Breast epithelium (tissue), 4 donors: ENCODE measurements at regions not wholly inside any gene's neighbourhood (a gene's known extent, or its start where the extent isn't known, plus 50 kb on each side); places are given as distances from the start of the nearest gene placed in this dataset.

ENCODE experiments used
- DNase-seq, 2 donors: peaks; one replicate each; pipeline ENCODE4 v3.0.0-alpha.2; 2019; ENCODE audit warnings: low spot score in 2 of 2
- H3K27ac ChIP-seq, 2 donors: fragments of 200-600 bp; sonication (generic) in 1 of 2; one replicate each; pipeline ENCODE4 v1.5.1; 2016 to 2019; ENCODE audit warnings: mild to moderate bottlenecking in 1 of 2
- H3K27me3 ChIP-seq, 2 donors: fragments of 200-600 bp; sonication (generic) in 1 of 2; one replicate each; pipeline versions ENCODE4 v1.5.1 to v1.6.0; 2017 to 2019; ENCODE audit warnings: control low read depth in 1 of 2, mild to moderate bottlenecking in 1 of 2
- H3K36me3 ChIP-seq: fragments of 200-600 bp; one replicate; pipeline ENCODE4 v1.5.1; 2019
- H3K4me1 ChIP-seq, 2 donors: fragments of 200-600 bp; sonication (generic); one replicate each; pipeline ENCODE4 v1.5.1; 2016 to 2019; ENCODE audit warnings: control low read depth in 1 of 2
- H3K4me3 ChIP-seq, 3 donors: fragments of 200-600 bp; sonication (generic); 1 replicate in 2 of 3; 2 replicates in 1 of 3; pipeline ENCODE4 v1.5.1; 2016 to 2019; ENCODE audit warnings: mild to moderate bottlenecking in 3 of 3, moderate library complexity in 2 of 3
- H3K9me3 ChIP-seq, 2 donors: fragments of 200-600 bp; sonication (generic) in 1 of 2; one replicate each; pipeline ENCODE4 v1.5.1; 2016 to 2019; ENCODE audit warnings: control low read depth in 1 of 2
- POLR2A ChIP-seq: fragments of 450-650 bp; IDR thresholded peaks from one replicate; pipeline ENCODE4 v1.6.1; 2016; ENCODE audit warnings: antibody characterized with exemption, mild to moderate bottlenecking, moderate library complexity
- POLR2AphosphoS5 ChIP-seq, 3 donors: sonication (generic); formaldehyde crosslinking; IDR thresholded peaks; one replicate each; pipeline ENCODE4 v1.6.1; 2017; ENCODE audit warnings: antibody characterized with exemption in 3 of 3
- intact Hi-C: fragments of 100-400 bp; cut with DNase I; formaldehyde crosslinking; loops from one replicate; pipeline ENCODE4 v1.15.1; 2023; ENCODE audit warnings: low total_unique reads
- TF ChIP-seq, protein P1 (sequence below), 3 donors: fragments of 450-650 bp; IDR thresholded peaks; one replicate each; pipeline ENCODE4 v1.5.1; 2016 to 2017; ENCODE audit warnings: antibody characterized with exemption in 3 of 3, mild to moderate bottlenecking in 3 of 3, moderate library complexity in 3 of 3

DNA sequence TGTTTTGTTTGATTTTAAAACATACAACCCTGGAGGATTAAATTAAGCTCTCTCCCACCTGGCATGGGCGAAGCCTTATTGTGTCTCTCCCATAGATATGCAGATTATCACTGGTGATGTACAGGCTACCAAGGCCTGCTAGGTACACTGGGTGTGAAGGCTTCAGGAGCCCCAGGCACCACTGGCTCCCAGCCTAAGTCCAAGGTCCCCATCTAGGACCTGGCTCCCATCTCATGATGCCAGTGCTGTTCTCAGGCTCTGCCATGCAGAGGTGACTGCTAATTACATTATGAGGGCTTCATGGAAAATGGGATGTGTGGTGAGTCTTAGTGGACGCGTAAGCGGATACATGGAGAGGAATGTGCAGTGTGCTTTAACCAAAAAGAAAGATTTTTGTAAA is 201.2 kb upstream of the KLHL29 start:
- Histone ChIP-seq H3K36me3 (no peaks in the 10 kb centered on the region), H3K9me3 (peaks cover 17 to 18% of the 10 kb centered on the region in 2 donors), H3K27me3 (no peaks in the 10 kb centered on the region), H3K4me1 (no peaks in the 10 kb centered on the region), H3K4me3 (no peak overlapping the region), H3K27ac (no peak overlapping the region)
- DNase-seq, result no peak
- no peak for TF ChIP-seq POLR2A
- TF ChIP-seq, protein P1, sequence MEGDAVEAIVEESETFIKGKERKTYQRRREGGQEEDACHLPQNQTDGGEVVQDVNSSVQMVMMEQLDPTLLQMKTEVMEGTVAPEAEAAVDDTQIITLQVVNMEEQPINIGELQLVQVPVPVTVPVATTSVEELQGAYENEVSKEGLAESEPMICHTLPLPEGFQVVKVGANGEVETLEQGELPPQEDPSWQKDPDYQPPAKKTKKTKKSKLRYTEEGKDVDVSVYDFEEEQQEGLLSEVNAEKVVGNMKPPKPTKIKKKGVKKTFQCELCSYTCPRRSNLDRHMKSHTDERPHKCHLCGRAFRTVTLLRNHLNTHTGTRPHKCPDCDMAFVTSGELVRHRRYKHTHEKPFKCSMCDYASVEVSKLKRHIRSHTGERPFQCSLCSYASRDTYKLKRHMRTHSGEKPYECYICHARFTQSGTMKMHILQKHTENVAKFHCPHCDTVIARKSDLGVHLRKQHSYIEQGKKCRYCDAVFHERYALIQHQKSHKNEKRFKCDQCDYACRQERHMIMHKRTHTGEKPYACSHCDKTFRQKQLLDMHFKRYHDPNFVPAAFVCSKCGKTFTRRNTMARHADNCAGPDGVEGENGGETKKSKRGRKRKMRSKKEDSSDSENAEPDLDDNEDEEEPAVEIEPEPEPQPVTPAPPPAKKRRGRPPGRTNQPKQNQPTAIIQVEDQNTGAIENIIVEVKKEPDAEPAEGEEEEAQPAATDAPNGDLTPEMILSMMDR (IDR thresholded peaks at IDR 0.05), result no peak
- no peak for TF ChIP-seq POLR2AphosphoS5 (IDR thresholded peaks at IDR 0.05)
- intact Hi-C loops, result no loop called here

- TF ChIP-seq POLR2AphosphoS5 (IDR thresholded peaks at IDR 0.05) (no peak), POLR2A (no peak)
- TF ChIP-seq, protein P1 (IDR thresholded peaks at IDR 0.05), result no peak
- Histone ChIP-seq H3K27ac (no peak overlapping the region), H3K4me1 (no peaks in the 10 kb centered on the region)
Observed at GRCh38 chr2:23198316-23199114, 186.5 kb upstream of the KLHL29 start.

GRCh38 chr2:23199115-23199918 is 185.7 kb upstream of the KLHL29 start:
- no peaks in the 10 kb centered on the region for H3K4me1 ChIP-seq
- H3K9me3 ChIP-seq, result peaks cover 0 to 18% of the 10 kb centered on the region in 2 donors
- H3K36me3 ChIP-seq, result no peaks in the 10 kb centered on the region
- H3K27ac ChIP-seq, result no peak overlapping the region
- DNase-seq, result no peak
- intact Hi-C loops, result no loop called here
- H3K27me3 ChIP-seq, result no peaks in the 10 kb centered on the region
- TF ChIP-seq POLR2A (no peak), POLR2AphosphoS5 (IDR thresholded peaks at IDR 0.05) (no peak)
- TF ChIP-seq, protein P1 (IDR thresholded peaks at IDR 0.05), result no peak
- H3K4me3 ChIP-seq, result no peak overlapping the region

More at GRCh38 chr2:23198316-23199114, 186.5 kb upstream of the KLHL29 start:
- no peak for DNase-seq
- intact Hi-C loops, result no loop called here
- no peaks in the 10 kb centered on the region for H3K36me3 ChIP-seq
- H3K27me3 ChIP-seq, result no peaks in the 10 kb centered on the region
- no peak overlapping the region for H3K4me3 ChIP-seq
- H3K9me3 ChIP-seq, result peaks cover 0 to 18% of the 10 kb centered on the region in 2 donors

DNA sequence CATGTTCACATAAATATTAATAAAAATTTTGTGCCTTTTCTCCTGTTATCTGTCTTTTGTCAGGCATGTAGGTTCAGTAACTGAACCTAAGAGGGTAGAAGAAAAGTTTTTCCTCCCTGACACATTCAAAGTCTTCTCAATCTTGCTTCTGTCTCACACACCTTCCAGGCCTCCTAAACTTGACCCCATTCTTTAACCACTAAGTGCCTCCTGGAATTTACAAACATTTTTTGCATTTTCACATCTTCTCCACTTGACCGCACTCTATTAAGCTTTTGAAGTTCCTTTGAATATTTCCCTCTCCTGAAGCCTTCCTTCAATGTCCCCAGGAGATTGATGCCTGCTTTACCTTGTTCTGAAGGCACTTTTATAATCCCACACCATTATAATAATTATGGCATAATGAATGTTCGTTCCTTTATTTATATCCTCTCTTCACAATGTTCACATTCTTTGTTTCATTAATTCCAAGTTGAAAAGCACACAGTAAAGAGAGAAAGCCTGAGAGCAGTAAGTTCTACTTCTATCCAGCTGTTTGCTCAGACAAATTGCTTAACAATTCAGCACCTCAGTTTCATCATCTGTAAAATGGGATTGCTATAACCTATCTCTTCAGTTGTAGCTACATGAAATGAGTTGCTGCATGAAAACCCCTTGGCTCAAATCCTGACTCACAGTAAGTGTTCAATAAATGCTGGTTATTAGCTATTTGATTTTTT is 184.8 kb upstream of the KLHL29 start:
- Histone ChIP-seq H3K27ac (no peak overlapping the region), H3K4me3 (no peak overlapping the region), H3K9me3 (peaks cover 0 to 18% of the 10 kb centered on the region in 2 donors), H3K27me3 (no peaks in the 10 kb centered on the region), H3K4me1 (no peaks in the 10 kb centered on the region), H3K36me3 (no peaks in the 10 kb centered on the region)
- intact Hi-C loops, result no loop called here
- no peak for DNase-seq
- TF ChIP-seq POLR2A, result no peak
- no peak for TF ChIP-seq POLR2AphosphoS5 (IDR thresholded peaks at IDR 0.05)
- TF ChIP-seq, protein P1 (IDR thresholded peaks at IDR 0.05), result no peak
